Stimulated activated CD4-positive, alpha-beta T cell treated with anti-CD3 and anti-CD28 coated beads, TNF-alpha, amount 100 ng/mL, for 1 hour (primary cell): ENCODE measurements at regions not wholly inside any gene's neighbourhood (a gene's known extent, or its start where the extent isn't known, plus 50 kb on each side); places are given as distances from the start of the nearest gene placed in this dataset.

Experiments
- DNase-seq, 3 donors: peaks; one replicate each; pipeline ENCODE4 v3.0.0-alpha.2; 2020; ENCODE audit warnings: low read depth in 3 of 3, low spot score in 1 of 3

- DNase-seq: no peak
Observed at GRCh38 chr7:67547183-67547907, 550.7 kb downstream of the TYW1 start.

GRCh38 chr7:67549126-67549525 is 552.5 kb downstream of the TYW1 start:
- DNase-seq: no peak

- DNase-seq: no peak
Observed at GRCh38 chr7:67550801-67551436, 554.3 kb downstream of the TYW1 start.

DNA sequence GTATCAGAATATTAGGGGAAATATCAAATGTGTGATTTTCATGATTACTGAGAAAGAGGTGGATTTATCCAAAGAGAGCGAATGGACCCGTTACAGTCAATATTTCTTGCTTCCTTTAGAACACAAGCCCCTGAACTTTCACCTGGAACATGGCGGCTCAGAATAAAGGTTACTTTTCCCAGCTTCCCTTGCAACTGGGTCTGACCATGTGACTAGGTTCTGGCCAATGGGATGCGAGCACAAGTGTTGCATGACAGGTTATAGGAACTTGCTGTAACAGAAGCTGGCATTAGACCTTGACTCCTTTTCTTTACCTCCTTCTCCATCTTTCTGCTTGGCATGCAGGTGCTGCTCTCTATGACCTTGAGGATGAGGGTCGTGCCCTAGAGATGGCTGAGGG is 556.1 kb downstream of the TYW1 start:
- DNase-seq: no peak

DNA sequence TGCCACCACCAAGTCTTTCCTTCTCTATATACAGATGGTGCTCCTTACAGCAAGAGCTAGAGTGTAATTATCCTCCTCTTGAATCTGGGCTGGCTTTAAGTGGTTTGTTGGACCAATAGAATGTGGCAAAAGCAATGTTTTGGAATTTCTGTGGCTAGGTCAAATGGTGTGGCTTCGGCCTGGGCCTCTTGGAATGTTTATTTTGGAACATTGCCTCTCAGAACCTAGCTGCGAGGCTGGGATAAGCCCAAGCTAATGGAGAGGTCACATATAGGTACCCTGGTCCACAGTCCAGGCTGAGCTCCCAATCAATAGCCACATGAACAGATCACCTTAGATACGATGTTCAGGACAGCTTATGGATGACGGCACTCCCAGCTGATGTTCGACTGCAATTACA is 556.7 kb downstream of the TYW1 start:
- DNase-seq: no peak

GRCh38 chr7:67554986-67555385 is 558.4 kb downstream of the TYW1 start:
- no peak for DNase-seq

- no peak for DNase-seq
Observed at GRCh38 chr7:67564959-67565358, 568.3 kb downstream of the TYW1 start.

- DNase-seq: no peak
Observed at GRCh38 chr7:67566101-67566500, 569.5 kb downstream of the TYW1 start.

DNA sequence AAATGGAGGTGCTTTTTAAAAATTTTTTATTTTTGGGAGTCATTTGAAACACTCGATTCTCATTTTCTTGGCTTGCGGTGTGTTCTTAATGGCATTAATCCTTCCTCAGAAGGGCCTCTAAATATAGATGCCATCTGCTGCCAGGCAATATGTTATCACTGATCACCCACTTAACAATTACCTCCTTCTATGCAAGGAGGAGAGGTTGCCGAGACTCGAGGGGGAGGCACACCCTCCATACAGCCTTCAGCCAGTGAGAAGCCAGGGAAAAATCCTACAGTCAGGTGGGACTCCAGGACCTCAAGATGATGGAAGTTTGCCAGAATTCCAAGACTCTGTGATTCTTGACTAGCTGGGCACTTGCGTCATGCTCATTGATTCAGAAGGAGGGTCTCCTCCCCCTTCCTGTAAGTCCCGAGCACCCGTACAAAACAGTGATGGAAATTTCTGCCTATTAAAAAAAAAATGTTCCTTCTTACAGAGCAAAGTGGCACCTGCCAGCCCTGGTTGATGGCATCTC is 574.5 kb downstream of the TYW1 start:
- DNase-seq: no peak

DNA sequence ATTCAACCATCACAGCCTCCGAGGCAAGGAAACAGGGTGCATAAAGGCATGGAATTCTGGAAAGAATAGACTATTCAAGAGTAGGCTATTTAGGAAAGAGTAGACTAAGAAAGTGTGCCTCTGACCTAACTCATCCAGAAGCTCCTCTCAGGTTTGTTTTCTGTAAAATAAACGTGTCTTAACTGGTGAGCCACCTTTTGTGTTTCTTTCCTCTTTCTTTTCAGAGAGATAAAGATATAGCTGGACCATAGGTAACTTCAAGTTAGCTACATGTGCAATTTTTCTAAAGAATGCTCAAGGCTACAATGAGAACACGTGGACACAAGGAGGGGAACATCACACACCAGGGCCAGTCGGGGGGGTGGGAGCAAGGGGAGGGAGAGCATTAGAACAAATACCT is 577.0 kb downstream of the TYW1 start:
- no peak for DNase-seq

GRCh38 chr7:67588631-67589030 is 592.0 kb downstream of the TYW1 start:
- no peak for DNase-seq

DNA sequence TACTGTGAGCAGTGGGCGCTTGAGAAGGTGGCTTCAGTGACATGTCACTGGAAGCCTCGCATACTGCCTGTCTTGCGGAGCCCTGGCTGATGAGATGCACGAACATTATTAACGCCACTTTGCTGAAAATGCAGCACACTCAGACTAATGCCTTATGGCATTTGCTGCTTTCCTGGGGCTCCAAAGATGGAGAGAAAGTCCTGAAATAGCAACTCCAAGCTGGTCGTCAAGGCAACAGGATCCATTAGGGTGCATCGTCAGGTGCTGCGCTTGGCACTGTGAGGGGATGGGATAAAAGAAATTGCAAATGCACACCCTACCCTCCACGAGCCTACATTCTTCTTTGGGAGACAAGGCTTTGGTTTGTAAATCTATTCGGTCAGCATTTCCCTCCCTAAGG is 592.5 kb downstream of the TYW1 start:
- DNase-seq: no peak

GRCh38 chr7:67590649-67591048 is 594.0 kb downstream of the TYW1 start:
- DNase-seq: no peak

GRCh38 chr7:67593794-67594193 is 597.2 kb downstream of the TYW1 start:
- DNase-seq: no peak

DNA sequence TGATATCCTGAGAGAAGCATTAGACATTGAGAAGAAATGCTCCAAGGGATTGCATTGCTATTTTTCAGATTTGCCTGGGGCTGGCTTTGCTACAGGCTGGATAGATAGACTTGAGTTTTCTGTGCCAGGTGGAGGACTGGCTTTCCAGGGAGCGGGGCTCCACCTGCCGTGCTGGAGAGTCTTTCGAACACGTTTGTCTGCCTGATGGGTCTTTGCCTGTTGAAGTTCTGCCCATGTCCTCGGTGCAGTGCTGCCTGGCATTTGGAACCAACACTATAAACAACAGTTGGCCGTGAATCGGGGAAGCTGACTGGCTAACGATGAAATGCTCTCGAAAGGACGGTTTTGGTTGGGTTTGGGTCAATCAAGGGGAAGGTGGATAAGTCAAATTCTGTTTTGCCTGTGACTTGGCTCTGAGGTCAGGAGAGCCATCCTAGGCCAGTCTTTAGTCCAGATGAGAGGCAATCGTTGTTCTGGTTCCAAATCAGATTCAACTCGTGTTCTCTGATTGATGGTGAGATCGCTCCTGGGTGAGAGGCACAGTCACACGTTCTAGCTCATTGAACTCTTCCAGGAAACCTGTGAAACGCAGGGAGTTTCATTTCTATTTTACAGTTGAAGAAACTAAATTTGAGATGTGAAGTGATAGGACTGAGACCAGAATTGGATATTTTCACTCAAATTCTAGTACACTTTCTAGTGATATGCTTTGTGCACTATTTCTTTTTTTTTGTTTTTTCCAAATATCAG is 599.0 kb downstream of the TYW1 start:
- DNase-seq: no peak

- DNase-seq: no peak
Observed at GRCh38 chr7:67597161-67597560, 600.5 kb downstream of the TYW1 start.

- no peak for DNase-seq
Observed at GRCh38 chr7:67598469-67598868, 601.8 kb downstream of the TYW1 start.

- DNase-seq: no peak
Observed at GRCh38 chr7:67599331-67600062, 602.9 kb downstream of the TYW1 start.

GRCh38 chr7:67602246-67602887 is 605.7 kb downstream of the TYW1 start:
- no peak for DNase-seq

DNA sequence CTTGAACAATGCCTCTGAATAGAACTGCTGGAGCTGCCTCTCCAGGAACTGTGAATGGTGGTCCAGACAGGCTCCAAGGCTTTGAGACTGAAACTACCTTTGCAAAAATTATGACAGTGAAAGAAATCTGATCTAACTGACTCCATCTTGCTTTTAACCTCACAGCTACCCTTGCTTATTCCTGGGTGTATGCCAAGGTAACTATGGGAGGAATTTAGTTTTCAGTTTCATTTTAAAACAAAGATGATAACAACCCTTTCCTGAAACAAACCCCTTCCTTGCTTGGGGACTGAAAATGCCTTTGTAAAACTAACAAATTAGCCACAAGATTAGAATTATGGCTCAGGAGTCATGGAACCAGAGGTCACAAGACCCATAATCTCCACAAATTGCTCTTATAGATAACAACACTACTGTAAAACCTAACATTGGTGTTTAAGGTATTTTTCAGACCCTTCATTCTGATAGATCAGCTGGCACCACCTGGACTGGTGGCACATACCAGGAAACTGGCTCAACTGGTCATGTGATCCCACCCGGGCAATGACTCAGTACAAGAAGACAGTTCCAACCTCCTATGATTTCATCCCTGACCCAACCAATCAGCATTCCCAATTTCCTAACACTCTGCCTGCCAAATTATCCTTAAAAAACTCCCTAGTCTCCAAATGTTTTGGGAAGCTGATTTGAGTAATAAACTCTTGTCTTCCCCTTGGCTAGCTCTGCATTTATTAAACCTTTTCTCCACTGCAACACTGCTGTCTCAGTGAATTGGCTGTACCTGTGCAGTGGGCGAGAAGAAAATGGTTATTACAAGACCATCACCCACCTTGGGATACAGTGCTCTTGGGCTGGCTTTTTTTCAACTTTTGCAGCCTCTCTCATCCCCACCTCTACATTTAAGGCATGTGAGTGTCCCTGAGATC is 608.1 kb downstream of the TYW1 start:
- DNase-seq: no peak
